Astrocyte (in vitro differentiated cells and primary cell): ENCODE measurements at regions not wholly inside any gene's neighbourhood (a gene's known extent, or its start where the extent isn't known, plus 50 kb on each side); places are given as distances from the start of the nearest gene placed in this dataset.

ENCODE experiments used
- DNase-seq: peaks from one replicate; pipeline ENCODE4 v3.0.0-alpha.2; 2010; ENCODE audit warnings: low read depth
- FAIRE-seq: peaks from 2 replicates; lab custom pipeline; 2011; peaks lifted over from hg19 to GRCh38; lab: Jason Lieb, UNC
- H2AFZ ChIP-seq: 2 replicates; pipeline ENCODE4 v1.6.0; 2012; ENCODE audit warnings: low read depth, low read length, inconsistent platforms
- H3K27ac ChIP-seq: 2 replicates; pipeline ENCODE4 v1.5.1; 2011; ENCODE audit warnings: low read depth, low read length, inconsistent platforms
- H3K27me3 ChIP-seq: 2 replicates; pipeline ENCODE4 v1.6.0; 2011; ENCODE audit warnings: low read length, inconsistent platforms; ENCODE audit not compliant: insufficient read depth
- H3K36me3 ChIP-seq: 2 replicates; pipeline ENCODE4 v1.5.1; 2011; ENCODE audit warnings: low read length, inconsistent platforms; ENCODE audit not compliant: insufficient read depth
- H3K4me1 ChIP-seq: 2 replicates; pipeline ENCODE4 v1.5.1; 2011; ENCODE audit warnings: low read length, inconsistent platforms; ENCODE audit not compliant: insufficient read depth
- H3K4me2 ChIP-seq: 2 replicates; pipeline ENCODE4 v1.6.0; 2012; ENCODE audit warnings: low read length, inconsistent platforms
- H3K4me3 ChIP-seq: 2 replicates; pipeline ENCODE4 v1.5.1; 2011; ENCODE audit warnings: low read depth, mild to moderate bottlenecking, low read length, inconsistent platforms; ENCODE audit not compliant: insufficient read depth
- H3K79me2 ChIP-seq: 2 replicates; pipeline ENCODE4 v1.6.0; 2012; ENCODE audit warnings: mild to moderate bottlenecking, low read length, inconsistent platforms; ENCODE audit not compliant: insufficient read depth
- H3K9ac ChIP-seq: 2 replicates; pipeline ENCODE4 v1.6.0; 2012; ENCODE audit warnings: mild to moderate bottlenecking, low read length, inconsistent platforms
- H3K9me3 ChIP-seq: 2 replicates; pipeline ENCODE4 v1.5.1; 2012; ENCODE audit warnings: low read depth, mild to moderate bottlenecking, low read length, inconsistent platforms; ENCODE audit not compliant: insufficient read depth
- H4K20me1 ChIP-seq: 2 replicates; pipeline ENCODE4 v1.6.0; 2012; ENCODE audit warnings: low read length, inconsistent platforms; ENCODE audit not compliant: insufficient read depth
- H3K27ac Mint-ChIP-seq: one replicate; pipeline ENCODE4 v1.8.0; 2021; ENCODE audit warnings: mild to moderate bottlenecking, mixed read lengths; ENCODE audit not compliant: unreplicated experiment
- H3K27me3 Mint-ChIP-seq: one replicate; pipeline ENCODE4 v1.8.0; 2021; ENCODE audit warnings: low read depth, mixed read lengths; ENCODE audit not compliant: unreplicated experiment
- H3K36me3 Mint-ChIP-seq: one replicate; pipeline ENCODE4 v1.8.0; 2021; ENCODE audit warnings: low read depth, mixed read lengths; ENCODE audit not compliant: unreplicated experiment
- H3K4me1 Mint-ChIP-seq: one replicate; pipeline ENCODE4 v1.8.0; 2021; ENCODE audit warnings: low read depth, mixed read lengths; ENCODE audit not compliant: unreplicated experiment
- H3K4me3 Mint-ChIP-seq: one replicate; pipeline ENCODE4 v1.8.0; 2021; ENCODE audit warnings: mild to moderate bottlenecking, moderate library complexity, mixed read lengths; ENCODE audit not compliant: unreplicated experiment
- H3K9me3 Mint-ChIP-seq: one replicate; pipeline ENCODE4 v1.8.0; 2021; ENCODE audit warnings: mild to moderate bottlenecking, mixed read lengths; ENCODE audit not compliant: unreplicated experiment
- CTCF ChIP-seq: IDR thresholded peaks from 2 replicates; pipeline ENCODE4 v1.5.1; 2011; ENCODE audit warnings: low read depth, mild to moderate bottlenecking, inconsistent platforms, low read length, moderate library complexity; ENCODE audit not compliant: insufficient read depth
- EZH2 ChIP-seq: IDR thresholded peaks from 2 replicates; pipeline ENCODE4 v1.6.1; 2012; ENCODE audit warnings: mild to moderate bottlenecking, low read length, inconsistent platforms; ENCODE audit not compliant: insufficient read depth

- H3K27ac ChIP-seq: no peak overlapping the region
- no peak overlapping the region for H3K27ac Mint-ChIP-seq
- FAIRE-seq (no peak), DNase-seq (no peak)
- no peak overlapping the region for H3K4me2 ChIP-seq
- H3K27me3 ChIP-seq: no peaks in the 10 kb centered on the region
- no peaks in the 10 kb centered on the region for H3K4me1 ChIP-seq
- H4K20me1 ChIP-seq: no peaks in the 10 kb centered on the region
- H3K4me3 ChIP-seq: no peak overlapping the region
- TF ChIP-seq EZH2 (no peak), CTCF (no peak)
- peaks cover 2% of the 10 kb centered on the region for H3K27me3 Mint-ChIP-seq
- H2AFZ ChIP-seq: no peak overlapping the region
- no peaks in the 10 kb centered on the region for H3K79me2 ChIP-seq
- no peaks in the 10 kb centered on the region for H3K4me1 Mint-ChIP-seq
- no peak overlapping the region for H3K4me3 Mint-ChIP-seq
- H3K9me3 Mint-ChIP-seq: no peaks in the 10 kb centered on the region
- H3K36me3 Mint-ChIP-seq: no peaks in the 10 kb centered on the region
- no peaks in the 10 kb centered on the region for H3K36me3 ChIP-seq
- no peak overlapping the region for H3K9ac ChIP-seq
- no peaks in the 10 kb centered on the region for H3K9me3 ChIP-seq
These were observed 615.9 kb upstream of the GCFC2 start for GRCh38 chr2:76326636-76327035.

GRCh38 chr2:76323381-76323780 is 612.7 kb upstream of the GCFC2 start:
- no peak for DNase-seq
- H3K27me3 ChIP-seq: no peaks in the 10 kb centered on the region
- no peak overlapping the region for H3K27ac Mint-ChIP-seq
- peaks cover 2% of the 10 kb centered on the region for H3K27me3 Mint-ChIP-seq
- no peak overlapping the region for H3K4me3 ChIP-seq
- no peaks in the 10 kb centered on the region for H3K36me3 ChIP-seq
- H4K20me1 ChIP-seq: no peaks in the 10 kb centered on the region
- H2AFZ ChIP-seq: no peak overlapping the region
- FAIRE-seq: no peak
- no peaks in the 10 kb centered on the region for H3K79me2 ChIP-seq
- H3K9me3 ChIP-seq: no peaks in the 10 kb centered on the region
- no peaks in the 10 kb centered on the region for H3K36me3 Mint-ChIP-seq
- no peak overlapping the region for H3K4me2 ChIP-seq
- no peak overlapping the region for H3K4me3 Mint-ChIP-seq
- H3K4me1 ChIP-seq: no peaks in the 10 kb centered on the region
- no peak overlapping the region for H3K27ac ChIP-seq
- no peak overlapping the region for H3K9ac ChIP-seq
- H3K9me3 Mint-ChIP-seq: no peaks in the 10 kb centered on the region
- TF ChIP-seq EZH2 (no peak), CTCF (no peak)
- H3K4me1 Mint-ChIP-seq: no peaks in the 10 kb centered on the region

GRCh38 chr2:76320716-76321115 is 610.0 kb upstream of the GCFC2 start:
- no peaks in the 10 kb centered on the region for H3K4me1 ChIP-seq
- no peak overlapping the region for H3K4me3 Mint-ChIP-seq
- no peaks in the 10 kb centered on the region for H3K36me3 Mint-ChIP-seq
- H3K4me2 ChIP-seq: no peak overlapping the region
- peaks cover under 1% of the 10 kb centered on the region for H3K9me3 Mint-ChIP-seq
- no peaks in the 10 kb centered on the region for H3K27me3 Mint-ChIP-seq
- DNase-seq: no peak
- H3K4me3 ChIP-seq: no peak overlapping the region
- H3K79me2 ChIP-seq: no peaks in the 10 kb centered on the region
- no peak for FAIRE-seq
- H3K27ac ChIP-seq: no peak overlapping the region
- H4K20me1 ChIP-seq: no peaks in the 10 kb centered on the region
- no peaks in the 10 kb centered on the region for H3K36me3 ChIP-seq
- no peak overlapping the region for H3K9ac ChIP-seq
- no peaks in the 10 kb centered on the region for H3K4me1 Mint-ChIP-seq
- no peaks in the 10 kb centered on the region for H3K27me3 ChIP-seq
- TF ChIP-seq CTCF (no peak), EZH2 (no peak)
- H3K27ac Mint-ChIP-seq: no peak overlapping the region
- no peaks in the 10 kb centered on the region for H3K9me3 ChIP-seq
- no peak overlapping the region for H2AFZ ChIP-seq
